ENCODE measurements at regions not wholly inside any gene's neighbourhood (a gene's known extent, or its start where the extent isn't known, plus 50 kb on each side); places are given as distances from the start of the nearest gene placed in this dataset.

DNA sequence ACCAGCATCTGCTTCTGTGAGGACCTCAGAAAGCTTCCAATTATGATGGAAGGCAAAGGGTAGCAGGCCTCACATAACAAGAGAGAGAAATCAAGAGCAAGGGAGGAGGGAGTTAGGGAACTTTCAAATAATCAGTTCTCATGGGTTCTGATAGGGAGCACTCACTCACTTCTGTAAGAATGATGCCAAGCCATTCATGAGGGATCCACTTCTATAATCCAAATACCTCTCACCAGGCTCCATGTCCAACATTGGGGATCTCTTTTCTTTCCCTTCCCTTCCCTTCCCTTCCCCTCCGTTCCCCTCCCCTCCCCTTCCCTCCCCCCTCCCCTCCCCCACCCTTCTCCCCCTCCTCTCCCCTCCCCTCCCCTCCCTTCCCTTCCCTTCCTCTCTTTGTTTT, 884.6 kb upstream of the GHITM start:
- TF ChIP-seq, protein P1, sequence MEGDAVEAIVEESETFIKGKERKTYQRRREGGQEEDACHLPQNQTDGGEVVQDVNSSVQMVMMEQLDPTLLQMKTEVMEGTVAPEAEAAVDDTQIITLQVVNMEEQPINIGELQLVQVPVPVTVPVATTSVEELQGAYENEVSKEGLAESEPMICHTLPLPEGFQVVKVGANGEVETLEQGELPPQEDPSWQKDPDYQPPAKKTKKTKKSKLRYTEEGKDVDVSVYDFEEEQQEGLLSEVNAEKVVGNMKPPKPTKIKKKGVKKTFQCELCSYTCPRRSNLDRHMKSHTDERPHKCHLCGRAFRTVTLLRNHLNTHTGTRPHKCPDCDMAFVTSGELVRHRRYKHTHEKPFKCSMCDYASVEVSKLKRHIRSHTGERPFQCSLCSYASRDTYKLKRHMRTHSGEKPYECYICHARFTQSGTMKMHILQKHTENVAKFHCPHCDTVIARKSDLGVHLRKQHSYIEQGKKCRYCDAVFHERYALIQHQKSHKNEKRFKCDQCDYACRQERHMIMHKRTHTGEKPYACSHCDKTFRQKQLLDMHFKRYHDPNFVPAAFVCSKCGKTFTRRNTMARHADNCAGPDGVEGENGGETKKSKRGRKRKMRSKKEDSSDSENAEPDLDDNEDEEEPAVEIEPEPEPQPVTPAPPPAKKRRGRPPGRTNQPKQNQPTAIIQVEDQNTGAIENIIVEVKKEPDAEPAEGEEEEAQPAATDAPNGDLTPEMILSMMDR (IDR thresholded peaks at IDR 0.05; ENCODE audit: low read length) = no peak
- TF ChIP-seq EZH2 (optimal IDR thresholded peaks at IDR 0.05; ENCODE audit: low read depth, low read length) = no peak

Measured in MM.1S (cell line).